Adrenal gland (tissue), 5 donors: ENCODE measurements at regions not wholly inside any gene's neighbourhood (a gene's known extent, or its start where the extent isn't known, plus 50 kb on each side); places are given as distances from the start of the nearest gene placed in this dataset.

Experiments
- CTCF ChIP-seq, 6 experiments: fragments of 450-650 bp in 4 of 6; fragments of 200-600 bp in 2 of 6; sonication (generic) in 1 of 6; IDR thresholded peaks; 1 replicate in 5 of 6; 2 replicates in 1 of 6; pipeline versions ENCODE4 v1.5.1 to v1.8.0; 2016 to 2021; ENCODE audit warnings: antibody characterized with exemption in 6 of 6, mild to moderate bottlenecking in 2 of 6, moderate library complexity in 1 of 6
- POLR2A ChIP-seq, 2 donors: fragments of 450-650 bp; IDR thresholded peaks; one replicate each; pipeline ENCODE4 v1.6.1; 2017; ENCODE audit warnings: antibody characterized with exemption in 2 of 2, mild to moderate bottlenecking in 2 of 2, moderate library complexity in 1 of 2
- donor health status: DM: no; HTN: no; CAD: no.

- TF ChIP-seq CTCF (IDR thresholded peaks at IDR 0.05), result no peak
- no peak for TF ChIP-seq POLR2A (IDR thresholded peaks at IDR 0.05)
Observed at GRCh38 chr15:93986400-93986984, 244.9 kb upstream of the MCTP2 start.
